ENCODE measurements at regions not wholly inside any gene's neighbourhood (a gene's known extent, or its start where the extent isn't known, plus 50 kb on each side); places are given as distances from the start of the nearest gene placed in this dataset.

DNA sequence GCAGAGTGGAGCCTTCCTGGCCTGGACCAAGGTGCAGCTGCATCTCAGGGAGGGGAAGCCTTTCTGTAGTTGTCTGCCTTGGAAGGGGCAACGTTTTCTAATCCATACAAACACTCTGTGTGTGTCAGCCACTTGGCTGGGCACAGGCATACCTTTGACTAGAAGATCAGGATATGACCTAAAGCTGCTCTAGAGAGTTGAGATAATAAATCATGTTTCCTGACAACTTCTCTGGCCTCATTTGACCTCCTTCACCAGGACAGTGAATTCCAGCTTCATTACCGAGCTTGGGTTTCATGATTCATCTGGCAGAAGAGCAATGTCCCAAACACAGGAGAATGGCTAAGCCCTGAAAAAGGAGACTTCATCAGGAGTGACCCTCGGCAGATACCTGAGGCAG lies 89.6 kb upstream of the KIT start:
- Histone ChIP-seq H3K9me3 (replicated peaks; ENCODE audit: control insufficient read depth, insufficient read depth, low read length) (no peaks in the 10 kb centered on the region), H3K27me3 (replicated peaks in 1 of 2; ENCODE audit: control insufficient read depth in 2 of 2, insufficient read depth in 2 of 2, low read length in 1 of 2) (peaks cover 0 to 5% of the 10 kb centered on the region in 2 experiments; a peak in 2 of 4 replicates), H3K9ac (ENCODE audit: control insufficient read depth, insufficient read depth, low read length) (no peak overlapping the region), H3K4me1 (ENCODE audit: control insufficient read depth, insufficient read depth, low read length) (no peaks in the 10 kb centered on the region), H4K20me1 (ENCODE audit: control insufficient read depth, insufficient read depth) (no peaks in the 10 kb centered on the region), H2AFZ (ENCODE audit: control insufficient read depth, low read depth, low read length) (no peak overlapping the region), H3K36me3 (ENCODE audit: control insufficient read depth in 2 of 2, insufficient read depth in 2 of 2, low read length in 1 of 2) (no peaks in the 10 kb centered on the region), H3K79me2 (ENCODE audit: control insufficient read depth, insufficient read depth, low read length) (no peaks in the 10 kb centered on the region), H3K27ac (ENCODE audit: control insufficient read depth, insufficient read depth) (no peak overlapping the region), H3K4me3 (no peak overlapping the region), H3K4me2 (ENCODE audit: control insufficient read depth, insufficient read depth) (no peak overlapping the region)
- no TSS peak for BruUV-seq (replicated peaks)
- ChIA-PET CTCF (no interaction called here), POLR2A (no interaction called here), RAD21 (ENCODE audit: unreplicated experiment) (no interaction called here), SMC1A (ENCODE audit: uncharacterized antibody, unreplicated experiment) (interaction anchor here (0.9 kb wide), 1 partner anchor 10 kb away, joined by 3 read pairs; no protein-coding TSS in a partner anchor)
- FAIRE-seq (no peak), ATAC-seq (no peak), DNase-seq (ENCODE audit: low read depth, low spot score) (no peak)
- 17% methylated on average over 3 of the region's 3 CpGs for WGBS (ENCODE audit: insufficient coverage, insufficient replicate concordance, low lambda C conversion rate, missing lambda C conversion rate)
- in situ Hi-C loops (cut with MboI): no loop called here
- TF ChIP-seq CBX3 (IDR thresholded peaks at IDR 0.05; ENCODE audit: borderline replicate concordance, low read depth): no peak
- TF ChIP-seq, protein P1, sequence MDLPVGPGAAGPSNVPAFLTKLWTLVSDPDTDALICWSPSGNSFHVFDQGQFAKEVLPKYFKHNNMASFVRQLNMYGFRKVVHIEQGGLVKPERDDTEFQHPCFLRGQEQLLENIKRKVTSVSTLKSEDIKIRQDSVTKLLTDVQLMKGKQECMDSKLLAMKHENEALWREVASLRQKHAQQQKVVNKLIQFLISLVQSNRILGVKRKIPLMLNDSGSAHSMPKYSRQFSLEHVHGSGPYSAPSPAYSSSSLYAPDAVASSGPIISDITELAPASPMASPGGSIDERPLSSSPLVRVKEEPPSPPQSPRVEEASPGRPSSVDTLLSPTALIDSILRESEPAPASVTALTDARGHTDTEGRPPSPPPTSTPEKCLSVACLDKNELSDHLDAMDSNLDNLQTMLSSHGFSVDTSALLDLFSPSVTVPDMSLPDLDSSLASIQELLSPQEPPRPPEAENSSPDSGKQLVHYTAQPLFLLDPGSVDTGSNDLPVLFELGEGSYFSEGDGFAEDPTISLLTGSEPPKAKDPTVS (IDR thresholded peaks at IDR 0.05; ENCODE audit: low read depth, low read length): no peak
- TF ChIP-seq TCF12 (IDR thresholded peaks at IDR 0.05; ENCODE audit: low read depth, low read length): no peak
- TF ChIP-seq ZNF622 (IDR thresholded peaks at IDR 0.05): no peak
- no peak for TF ChIP-seq JUND (IDR thresholded peaks at IDR 0.05; ENCODE audit: low read depth, low read length)
- TF ChIP-seq CUX1 (IDR thresholded peaks at IDR 0.05; ENCODE audit: insufficient replicate concordance, low read depth, low read length): no peak
- TF ChIP-seq TCF3 (IDR thresholded peaks at IDR 0.05; ENCODE audit: borderline replicate concordance, insufficient read depth, low read depth, low read length): no peak
- TF ChIP-seq ZBTB40 (IDR thresholded peaks at IDR 0.05; ENCODE audit: borderline replicate concordance): no peak
- intact Hi-C loops (cut with micrococcal nuclease; ENCODE audit: unreplicated experiment): no loop called here

All from GM12878 (cell line).